T47D (cell line): ENCODE measurements at regions not wholly inside any gene's neighbourhood (a gene's known extent, or its start where the extent isn't known, plus 50 kb on each side); places are given as distances from the start of the nearest gene placed in this dataset.

Source experiments
- DNase-seq, 2 experiments: peaks; one replicate each; pipeline versions ENCODE4 v3.0.0 to v3.0.0-alpha.2; 2011 to 2012; ENCODE audit warnings: low read depth in 1 of 2, low spot score in 1 of 2
- JUND ChIP-seq: IDR thresholded peaks from 2 replicates; pipeline ENCODE4 v1.6.1; 2012; ENCODE audit warnings: low read depth
- in situ Hi-C: cut with HindIII; loops from 2 replicates; pipeline ENCODE4 v1.10.0; 2016; ENCODE audit warnings: low sequenced_read_pairs, low pct_unique_long_range_greater_than_20kb

DNA sequence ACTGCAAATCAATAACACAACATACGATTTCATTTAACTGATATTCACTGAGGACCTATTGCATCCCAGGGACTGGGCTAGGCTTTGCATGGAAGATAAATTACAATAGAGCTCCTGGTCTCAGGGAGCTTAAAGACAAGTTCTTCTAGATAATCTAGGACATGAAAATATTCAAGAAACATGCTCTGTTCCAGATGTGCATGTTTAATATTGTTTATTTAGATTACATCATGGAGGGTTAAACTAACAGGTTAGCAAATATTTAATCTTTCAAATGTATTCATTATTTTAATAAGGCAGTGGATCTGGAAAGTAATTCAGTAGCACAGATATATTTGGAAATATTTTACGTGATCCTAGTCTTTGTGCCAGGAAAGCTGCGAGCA is 2430.3 kb downstream of the PCDH7 start:
- no peak for DNase-seq
- in situ Hi-C loops: no loop called here
- TF ChIP-seq JUND: no peak

DNA sequence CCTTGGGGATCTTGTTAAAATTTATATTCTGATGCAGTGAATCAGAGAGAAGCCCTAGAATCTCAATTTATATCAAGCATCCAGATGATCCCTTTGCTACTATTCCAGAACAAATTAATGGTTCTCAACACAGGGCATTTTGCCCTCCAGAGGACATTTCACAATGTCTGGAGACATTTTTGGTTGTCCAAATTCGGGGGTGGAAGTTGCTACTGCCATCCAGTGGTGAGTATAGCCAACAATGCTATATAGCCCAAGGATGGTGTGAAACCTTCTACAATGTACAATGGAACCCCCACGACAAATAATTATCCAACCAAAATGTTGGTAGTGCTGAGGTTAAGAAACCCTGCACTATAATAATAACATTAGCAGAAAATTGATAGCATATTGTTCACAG is 2440.0 kb downstream of the PCDH7 start:
- no peak for TF ChIP-seq JUND
- in situ Hi-C loops: no loop called here
- DNase-seq: peak in 1 of 2 experiments; percentile 62

DNA sequence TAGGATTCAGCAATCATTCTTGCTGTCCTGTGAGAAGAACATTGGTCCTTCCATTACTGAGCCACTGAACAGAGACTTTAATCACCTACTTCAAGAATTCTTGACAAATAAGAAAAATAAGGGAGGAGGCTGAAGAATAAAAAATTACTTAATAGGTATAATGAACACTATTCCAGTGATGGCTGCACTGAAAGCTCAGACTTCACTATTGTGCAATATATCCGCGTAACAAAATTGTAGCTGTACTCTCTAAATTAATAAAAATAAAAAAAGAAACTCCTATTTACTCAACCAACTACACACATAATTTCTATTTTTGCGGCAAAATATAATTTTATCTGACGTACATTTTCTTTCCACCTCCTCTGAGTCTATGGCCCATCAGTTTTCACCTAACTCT is 2441.0 kb downstream of the PCDH7 start:
- TF ChIP-seq JUND: no peak
- in situ Hi-C loops: no loop called here
- DNase-seq: no peak

DNA sequence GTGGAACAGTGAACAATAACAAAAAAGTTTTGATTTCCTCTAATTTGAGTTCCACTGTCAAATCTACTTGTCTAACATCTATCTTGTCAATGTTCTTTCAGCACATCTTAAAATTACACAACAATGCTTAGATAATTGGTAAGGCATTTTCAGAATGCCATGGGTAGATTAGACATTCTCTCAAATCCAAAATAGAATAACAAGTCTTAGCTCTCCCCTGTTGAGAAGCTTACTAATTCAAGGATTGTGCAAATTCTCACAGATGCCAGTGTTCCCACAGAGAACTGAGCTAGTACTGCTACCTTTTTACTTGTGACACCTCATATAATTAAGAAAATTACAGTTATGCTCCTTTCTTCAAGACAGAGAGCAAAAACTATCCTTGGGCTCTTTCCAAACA is 2442.0 kb downstream of the PCDH7 start:
- TF ChIP-seq JUND: no peak
- DNase-seq: no peak
- in situ Hi-C loops: no loop called here

DNA sequence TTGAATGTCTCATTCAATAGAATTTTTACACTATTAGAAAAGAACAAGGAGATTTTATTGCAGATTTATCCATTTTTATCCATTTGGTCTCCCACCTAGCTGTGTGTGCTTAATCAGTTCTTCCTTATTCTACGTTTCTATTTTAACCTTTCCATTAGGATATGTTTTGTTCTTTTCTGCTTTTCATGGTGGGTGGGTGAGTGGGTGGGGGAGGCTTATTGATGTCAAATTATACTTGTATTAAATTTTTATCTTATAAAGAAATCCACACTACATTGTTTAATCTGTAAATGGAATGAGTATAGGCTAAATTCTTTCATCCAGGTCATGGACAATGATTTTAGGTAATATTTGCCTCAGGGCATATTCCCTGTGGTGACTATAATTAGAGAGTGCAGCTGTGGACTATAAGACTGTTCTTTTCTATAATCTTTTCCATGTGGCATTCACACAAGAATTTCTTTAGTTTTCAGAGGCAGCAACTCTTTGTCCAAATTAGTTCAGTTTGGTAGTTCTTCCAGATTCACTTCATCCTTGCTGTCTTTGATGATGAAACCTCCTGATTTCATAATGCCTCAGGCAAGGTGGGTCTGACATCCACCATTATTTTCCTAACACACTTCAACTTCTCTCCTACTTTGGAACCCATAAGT is 2451.8 kb downstream of the PCDH7 start:
- in situ Hi-C loops: no loop called here
- TF ChIP-seq JUND: no peak
- no peak for DNase-seq

DNA sequence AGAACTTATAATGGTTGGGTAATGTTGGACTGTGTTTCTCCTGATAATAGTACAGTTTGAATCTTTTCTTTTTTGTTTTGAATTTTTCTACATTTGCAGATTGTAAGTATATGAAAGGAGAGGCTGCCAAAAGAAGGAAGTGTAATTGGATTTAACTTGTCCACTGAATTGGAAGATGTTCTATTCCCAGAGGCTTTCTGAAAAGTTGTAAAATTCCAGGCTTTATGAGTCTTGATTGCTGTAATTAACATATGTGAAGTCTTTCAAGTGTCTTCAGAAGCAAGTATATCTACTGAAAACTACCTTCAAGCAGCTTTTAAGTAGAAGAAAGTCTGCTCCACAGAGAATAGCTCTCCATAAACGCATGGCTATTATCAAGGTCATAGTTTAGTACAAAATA is 2456.4 kb downstream of the PCDH7 start:
- DNase-seq: no peak
- in situ Hi-C loops: no loop called here
- TF ChIP-seq JUND: no peak

DNA sequence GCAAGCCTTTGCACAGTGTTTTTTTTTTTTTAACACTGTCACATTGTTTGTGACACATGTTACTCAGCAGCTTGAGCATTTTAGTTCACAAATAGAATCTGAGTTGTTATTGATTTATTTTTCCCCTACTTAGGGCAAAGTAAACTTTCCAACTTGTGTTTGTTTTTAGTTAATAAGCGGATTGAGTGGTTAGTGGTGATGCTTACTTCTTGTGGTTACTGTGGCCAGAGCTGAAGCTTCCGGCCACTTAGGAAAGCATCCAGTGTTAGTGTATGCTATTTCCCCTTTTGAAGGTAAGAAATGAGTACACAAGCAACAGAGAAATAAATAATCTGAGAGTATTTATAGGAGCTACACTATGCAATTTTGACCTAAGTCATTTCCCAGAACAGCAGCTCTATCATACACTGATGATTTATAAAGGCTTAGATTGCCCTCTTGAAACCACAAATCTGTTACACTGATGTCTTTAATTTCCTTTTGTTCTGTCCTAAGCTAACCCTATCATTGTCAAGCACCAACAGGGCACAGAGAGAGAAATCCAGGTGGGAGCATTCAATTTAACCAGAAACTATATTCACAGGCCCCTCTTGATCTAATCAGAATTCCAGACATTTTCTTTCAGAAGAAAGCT is 2464.6 kb downstream of the PCDH7 start:
- no peak for DNase-seq
- no peak for TF ChIP-seq JUND
- in situ Hi-C loops: no loop called here

DNA sequence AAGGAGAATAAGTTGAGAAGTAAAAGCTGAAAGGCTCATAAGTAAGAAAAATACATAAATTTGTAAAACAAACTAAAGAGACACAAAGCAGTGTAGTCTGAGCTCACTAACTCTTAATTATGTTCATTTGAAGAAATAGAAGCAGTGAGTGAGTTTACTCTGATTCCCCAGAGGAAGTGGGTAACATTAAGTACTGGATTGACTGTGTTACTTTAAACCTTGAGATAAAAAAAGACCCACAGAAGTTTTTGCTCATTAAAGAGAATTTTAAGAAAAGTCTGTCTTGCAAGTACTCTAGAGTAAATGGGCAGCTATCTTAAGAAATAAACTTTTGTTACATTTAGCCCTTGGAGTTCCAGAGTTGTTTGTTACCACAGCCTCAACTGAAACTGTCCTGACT is 2466.9 kb downstream of the PCDH7 start:
- no peak for TF ChIP-seq JUND
- in situ Hi-C loops: no loop called here
- no peak for DNase-seq

DNA sequence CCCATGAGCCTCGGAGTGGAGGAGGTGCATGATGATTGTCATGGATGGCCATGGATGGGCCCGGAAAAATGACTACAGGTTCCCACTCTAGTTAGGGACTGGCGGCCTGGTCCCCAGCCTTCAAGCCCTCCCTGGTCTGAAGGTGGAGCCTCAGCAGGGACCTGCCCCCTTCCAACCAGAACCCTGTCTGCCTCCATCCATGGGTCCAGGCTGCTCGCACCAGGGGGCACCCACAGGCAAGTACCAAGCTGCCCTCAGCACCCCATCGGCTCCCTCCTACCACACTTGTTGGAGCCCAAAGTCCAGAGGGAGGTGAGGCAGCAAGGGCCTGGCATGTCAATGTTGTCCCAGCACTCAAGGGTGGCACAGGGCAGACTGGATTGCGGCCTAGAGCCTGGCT is 2468.6 kb downstream of the PCDH7 start:
- no peak for TF ChIP-seq JUND

DNA sequence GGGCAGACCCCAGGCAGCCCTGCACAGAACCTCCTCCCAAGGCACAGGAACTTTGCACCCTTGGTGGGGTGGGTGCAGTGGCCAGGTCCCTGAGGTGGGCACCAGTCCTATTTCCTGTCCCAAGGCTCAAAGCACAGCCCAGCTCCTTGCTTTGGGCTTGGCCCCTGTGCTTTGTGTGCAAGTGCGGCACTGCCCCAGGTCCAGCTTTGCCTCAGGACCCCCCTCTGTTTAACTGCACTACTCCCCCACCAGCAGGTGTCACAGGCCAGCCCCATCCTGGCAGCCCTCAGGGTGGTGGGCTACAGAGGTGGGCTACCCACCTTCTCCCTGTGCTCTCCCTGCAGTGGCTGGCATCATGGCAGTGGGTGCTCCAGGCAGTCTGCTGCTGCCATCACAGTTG is 2469.0 kb downstream of the PCDH7 start:
- no peak for TF ChIP-seq JUND

More for the DNA sequence above, 2468.6 kb downstream of the PCDH7 start:
- in situ Hi-C loops: no loop called here
- no peak for DNase-seq

DNA sequence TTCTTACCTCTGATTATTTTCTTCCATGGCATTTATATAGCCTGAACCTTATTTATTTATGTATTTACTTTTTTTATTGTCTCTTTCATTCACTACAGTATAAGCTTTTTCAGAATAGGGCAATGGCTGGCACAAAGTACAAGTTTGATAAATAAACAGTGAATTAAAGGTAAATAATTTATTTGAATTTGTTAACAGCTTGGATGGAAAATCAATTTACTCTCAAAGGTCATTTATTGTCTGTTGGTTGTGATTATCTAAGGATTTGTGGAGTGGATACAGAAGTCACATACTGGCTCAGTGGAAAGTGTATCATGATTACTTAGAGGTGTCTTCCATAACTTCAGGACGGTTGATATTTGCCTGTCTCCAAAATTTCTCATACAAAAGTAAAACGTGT is 2472.9 kb downstream of the PCDH7 start:
- DNase-seq: no peak
- TF ChIP-seq JUND: no peak
- in situ Hi-C loops: no loop called here

More for the DNA sequence above, 2469.0 kb downstream of the PCDH7 start:
- no peak for DNase-seq
- in situ Hi-C loops: no loop called here

DNA sequence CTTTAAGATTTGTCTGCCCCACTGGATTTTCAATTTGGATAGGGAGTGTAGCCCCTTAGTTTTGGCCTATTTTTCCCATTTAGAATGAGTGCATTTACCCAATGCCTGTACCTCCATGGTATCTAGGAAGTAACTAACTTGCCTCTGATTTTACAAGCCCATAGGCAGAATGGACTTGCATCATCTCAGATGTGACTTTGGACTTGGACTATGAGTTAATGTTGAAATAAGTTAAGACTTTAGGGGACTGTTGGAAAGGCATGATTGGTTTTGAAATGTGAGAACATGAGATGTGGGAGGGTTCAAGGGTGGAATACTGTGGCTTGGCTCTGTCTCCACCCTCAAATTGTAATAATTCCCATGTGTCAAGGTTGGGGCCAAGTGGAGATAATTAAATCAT is 2480.2 kb downstream of the PCDH7 start:
- TF ChIP-seq JUND: no peak
- in situ Hi-C loops: no loop called here
- DNase-seq: no peak

DNA sequence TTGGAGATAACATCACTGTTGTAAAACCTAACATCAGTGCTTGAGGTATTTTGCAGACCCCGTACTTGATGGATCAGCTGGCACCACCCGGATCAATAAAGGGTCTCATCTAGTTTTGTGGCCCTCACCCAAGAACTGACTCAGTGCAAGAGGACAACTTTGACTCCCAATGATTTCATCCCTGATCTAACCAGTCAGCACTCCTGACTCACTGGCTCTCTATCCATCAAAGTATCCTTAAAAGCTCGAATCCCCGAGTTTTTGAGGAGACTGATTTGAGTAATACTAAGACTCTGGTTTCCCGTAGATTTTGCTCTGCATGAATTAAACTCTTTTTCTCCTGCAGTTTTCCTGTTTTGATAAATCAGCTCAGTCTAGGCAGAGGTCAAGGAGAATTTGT is 2498.1 kb downstream of the PCDH7 start:
- TF ChIP-seq JUND: no peak
- in situ Hi-C loops: no loop called here

DNA sequence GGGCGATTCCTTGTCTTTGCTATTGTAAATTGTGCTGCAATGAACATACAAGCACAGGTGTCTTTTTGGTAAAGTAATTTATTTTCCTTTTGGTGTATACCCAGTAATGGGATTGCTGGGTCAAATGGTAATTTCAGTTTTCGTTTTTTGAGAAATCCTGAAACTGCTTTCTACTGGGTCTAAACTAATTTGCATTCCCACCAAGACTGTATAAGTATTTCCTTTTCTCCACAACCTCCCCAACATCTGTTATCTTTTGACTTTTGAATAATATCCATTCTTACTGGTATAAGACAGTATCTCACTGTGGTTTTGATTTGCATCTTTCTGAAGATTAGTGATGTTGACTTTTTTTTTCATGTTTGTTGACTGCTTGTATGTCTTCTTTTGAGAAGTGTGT is 2506.0 kb downstream of the PCDH7 start:
- DNase-seq: no peak
- in situ Hi-C loops: no loop called here
- no peak for TF ChIP-seq JUND

More for the DNA sequence above, 2498.1 kb downstream of the PCDH7 start:
- no peak for DNase-seq
